ENCODE measurements at regions not wholly inside any gene's neighbourhood (a gene's known extent, or its start where the extent isn't known, plus 50 kb on each side); places are given as distances from the start of the nearest gene placed in this dataset.

- Histone ChIP-seq H3K27me3 (no peaks in the 10 kb centered on the region), H3K4me3 (no peak overlapping the region), H3K36me3 (no peaks in the 10 kb centered on the region), H3K9me3 (no peaks in the 10 kb centered on the region), H3K4me1 (no peaks in the 10 kb centered on the region), H3K27ac (no peak overlapping the region)
- intact Hi-C loops (cut with DNase I), result loop anchor here (1.0 kb wide), 1 partner anchor 11 kb away; no protein-coding TSS in a partner anchor
- TF ChIP-seq CTCF (IDR thresholded peaks at IDR 0.05), result no peak
- no peak for TF ChIP-seq POLR2AphosphoS5 (IDR thresholded peaks at IDR 0.05; ENCODE audit: insufficient read depth in 1 of 2, low read depth in 1 of 2)
- no peak for TF ChIP-seq POLR2A (IDR thresholded peaks at IDR 0.05)
- DNase-seq (ENCODE audit: extremely low spot score in 2 of 2), result no peak
These were observed 64.8 kb downstream of the DACT1 start for GRCh38 chr14:58702441-58703160.

- no peaks in the 10 kb centered on the region for H3K36me3 ChIP-seq
- H3K4me1 ChIP-seq, result no peaks in the 10 kb centered on the region
- TF ChIP-seq POLR2A (IDR thresholded peaks at IDR 0.05) (no peak), CTCF (IDR thresholded peaks at IDR 0.05) (no peak), POLR2AphosphoS5 (IDR thresholded peaks at IDR 0.05; ENCODE audit: insufficient read depth in 1 of 2, low read depth in 1 of 2) (no peak)
- no peak overlapping the region for H3K27ac ChIP-seq
- H3K27me3 ChIP-seq, result no peaks in the 10 kb centered on the region
- intact Hi-C loops (cut with DNase I), result no loop called here
- DNase-seq (ENCODE audit: extremely low spot score in 2 of 2), result no peak
- H3K9me3 ChIP-seq, result no peaks in the 10 kb centered on the region
- no peak overlapping the region for H3K4me3 ChIP-seq
These were observed 65.4 kb downstream of the DACT1 start for GRCh38 chr14:58703161-58703506.

- no peak for TF ChIP-seq POLR2A (IDR thresholded peaks at IDR 0.05)
- TF ChIP-seq CTCF (IDR thresholded peaks at IDR 0.05), result no peak
- TF ChIP-seq POLR2AphosphoS5 (IDR thresholded peaks at IDR 0.05; ENCODE audit: insufficient read depth in 1 of 2, low read depth in 1 of 2), result no peak
- no peaks in the 10 kb centered on the region for H3K27me3 ChIP-seq
- no peak for DNase-seq (ENCODE audit: extremely low spot score in 2 of 2)
- H3K36me3 ChIP-seq, result no peaks in the 10 kb centered on the region
- H3K4me3 ChIP-seq, result no peak overlapping the region
- intact Hi-C loops (cut with DNase I), result no loop called here
- no peaks in the 10 kb centered on the region for H3K9me3 ChIP-seq
- H3K27ac ChIP-seq, result no peak overlapping the region
- no peaks in the 10 kb centered on the region for H3K4me1 ChIP-seq
These were observed 67.3 kb downstream of the DACT1 start for GRCh38 chr14:58705066-58705465.

GRCh38 chr14:58707949-58708348, 70.2 kb downstream of the DACT1 start:
- Histone ChIP-seq H3K4me1 (no peaks in the 10 kb centered on the region), H3K27ac (no peak overlapping the region)
- TF ChIP-seq CTCF (IDR thresholded peaks at IDR 0.05) (no peak), POLR2AphosphoS5 (IDR thresholded peaks at IDR 0.05; ENCODE audit: insufficient read depth in 1 of 2, low read depth in 1 of 2) (no peak), POLR2A (IDR thresholded peaks at IDR 0.05) (no peak)

GRCh38 chr14:58709949-58710348, 72.2 kb downstream of the DACT1 start:
- H3K27me3 ChIP-seq, result no peaks in the 10 kb centered on the region
- DNase-seq (ENCODE audit: extremely low spot score in 2 of 2), result no peak
- H3K4me3 ChIP-seq, result no peak overlapping the region
- H3K27ac ChIP-seq, result no peak overlapping the region
- H3K36me3 ChIP-seq, result no peaks in the 10 kb centered on the region
- TF ChIP-seq CTCF (IDR thresholded peaks at IDR 0.05) (no peak), POLR2A (IDR thresholded peaks at IDR 0.05) (no peak), POLR2AphosphoS5 (IDR thresholded peaks at IDR 0.05; ENCODE audit: insufficient read depth in 1 of 2, low read depth in 1 of 2) (no peak)
- H3K4me1 ChIP-seq, result no peaks in the 10 kb centered on the region
- intact Hi-C loops (cut with DNase I), result no loop called here
- H3K9me3 ChIP-seq, result no peaks in the 10 kb centered on the region

More at GRCh38 chr14:58707949-58708348, 70.2 kb downstream of the DACT1 start:
- Histone ChIP-seq H3K4me3 (no peak overlapping the region), H3K36me3 (no peaks in the 10 kb centered on the region), H3K27me3 (no peaks in the 10 kb centered on the region), H3K9me3 (no peaks in the 10 kb centered on the region)
- intact Hi-C loops (cut with DNase I), result no loop called here
- DNase-seq (ENCODE audit: extremely low spot score in 2 of 2), result no peak

Data from vagina (tissue), 2 donors.